K562 (cell line): ENCODE measurements at regions not wholly inside any gene's neighbourhood (a gene's known extent, or its start where the extent isn't known, plus 50 kb on each side); places are given as distances from the start of the nearest gene placed in this dataset.

ENCODE experiments used
- CGGBP1 ChIP-seq: fragments of 250-450 bp; sonication (Bioruptor Pico); IDR thresholded peaks from 2 replicates; pipeline ENCODE4 v1.9.0; 2021; ENCODE audit warnings: mild to moderate bottlenecking
- CTCF ChIP-seq, 3 experiments: IDR thresholded peaks in 2 of 3; conservative IDR thresholded peaks in 1 of 3; 2 replicates each; pipeline ENCODE4 v1.5.1; 2011 to 2012; ENCODE audit warnings: low read length in 3 of 3, mild to moderate bottlenecking in 3 of 3, control low read depth in 2 of 3, improper control_type of control experiment in 1 of 3, inconsistent platforms in 1 of 3, low read depth in 1 of 3, mixed read lengths in 1 of 3, moderate library complexity in 1 of 3; ENCODE audit not compliant: insufficient read depth in 2 of 3
- E2F8 ChIP-seq: fragments of 450-650 bp; IDR thresholded peaks from 2 replicates; pipeline ENCODE4 v1.7.1; 2018; ENCODE audit warnings: mild to moderate bottlenecking, low read depth; ENCODE audit not compliant: partially characterized antibody
- EZH2 ChIP-seq: IDR thresholded peaks from 2 replicates; pipeline ENCODE4 v1.6.1; 2012; ENCODE audit warnings: low read depth, mild to moderate bottlenecking, inconsistent platforms, low read length, borderline replicate concordance
- HSF4 ChIP-seq: fragments of 250-450 bp; sonication (Bioruptor Pico); IDR thresholded peaks from 2 replicates; pipeline ENCODE4 v2.1.2; 2022; ENCODE audit warnings: mild to moderate bottlenecking, moderate library complexity, borderline replicate concordance
- KLF1 ChIP-seq: fragments of 450-650 bp; IDR thresholded peaks from 2 replicates; pipeline ENCODE4 v1.6.1; 2016; ENCODE audit warnings: missing genetic modification characterization, missing compliant biosample characterization
- NCOA1 ChIP-seq: fragments of 450-650 bp; IDR thresholded peaks from 2 replicates; pipeline ENCODE4 v1.6.1; 2016; ENCODE audit warnings: low read depth
- POLR2A ChIP-seq: fragments of 450-650 bp; conservative IDR thresholded peaks from 2 replicates; pipeline ENCODE4 v1.6.1; 2016
- POLR2AphosphoS5 ChIP-seq: IDR thresholded peaks from 2 replicates; pipeline ENCODE4 v1.6.1; 2011; ENCODE audit warnings: mild to moderate bottlenecking, low read depth, low read length, moderate library complexity; ENCODE audit not compliant: control insufficient read depth, insufficient read depth
- SIN3A ChIP-seq, 2 experiments: fragments of 150-350 bp in 1 of 2; IDR thresholded peaks; 2 replicates each; pipeline ENCODE4 v1.6.1; 2011 to 2016; ENCODE audit warnings: borderline replicate concordance in 2 of 2, low read depth in 2 of 2, low read length in 2 of 2, mild to moderate bottlenecking in 2 of 2, moderate library complexity in 2 of 2; ENCODE audit not compliant: control insufficient read depth in 1 of 2
- SP2 ChIP-seq: IDR thresholded peaks from 2 replicates; pipeline ENCODE4 v1.6.1; 2011; ENCODE audit warnings: mild to moderate bottlenecking, low read depth, low read length, moderate library complexity; ENCODE audit not compliant: poor library complexity, severe bottlenecking; ENCODE audit errors: extremely low read depth
- USF1 ChIP-seq: sonication (generic); formaldehyde crosslinking; IDR thresholded peaks from 2 replicates; pipeline ENCODE4 v1.9.0; 2022; ENCODE audit warnings: mild to moderate bottlenecking, missing genetic modification reagents
- ZFPM2 ChIP-seq: fragments of 250-450 bp; sonication (Bioruptor Pico); IDR thresholded peaks from 2 replicates; pipeline ENCODE4 v1.5.1; 2022; ENCODE audit warnings: mild to moderate bottlenecking

GRCh38 chr10:64376167-64376566 is 855.0 kb downstream of the REEP3 start:
- TF ChIP-seq NCOA1: no peak
- TF ChIP-seq CTCF (IDR thresholded peaks at IDR 0.05 in 2 of 3, conservative IDR thresholded peaks at IDR 0.05 in 1 of 3; ENCODE audit: insufficient read depth in 2 of 3, low read depth in 1 of 3, low read length in 3 of 3): no peak
- TF ChIP-seq SIN3A (IDR thresholded peaks at IDR 0.05; ENCODE audit: borderline replicate concordance in 2 of 2, control insufficient read depth in 1 of 2, low read depth in 2 of 2, low read length in 2 of 2): no peak
- TF ChIP-seq POLR2AphosphoS5: no peak
- no peak for TF ChIP-seq ZFPM2 (CRISPR knock-in tag)
- no peak for TF ChIP-seq CGGBP1 (CRISPR knock-in tag)
- no peak for TF ChIP-seq HSF4
- TF ChIP-seq EZH2: no peak
- no peak for TF ChIP-seq E2F8
- no peak for TF ChIP-seq KLF1
- TF ChIP-seq SP2: no peak
- no peak for TF ChIP-seq USF1 (CRISPR knock-in tag)
- no peak for TF ChIP-seq POLR2A
